MM.1S (cell line): ENCODE measurements at regions not wholly inside any gene's neighbourhood (a gene's known extent, or its start where the extent isn't known, plus 50 kb on each side); places are given as distances from the start of the nearest gene placed in this dataset.
"Not testable (repeated sequence)": the region's sequence is repeated elsewhere in the genome, so short reads cannot be mapped to it uniquely, and the experiment has no call there.

Source experiments
- EZH2 ChIP-seq: fragments of 300-600 bp; sonication (generic); optimal IDR thresholded peaks from 2 replicates; pipeline ENCODE3; 2017; ENCODE audit warnings: low read depth, mild to moderate bottlenecking, antibody characterized with exemption, low read length, mixed read lengths
- EZH2phosphoT487 ChIP-seq: fragments of 300-600 bp; sonication (generic); IDR thresholded peaks from 2 replicates; pipeline ENCODE4 v1.6.1; 2018; ENCODE audit warnings: antibody characterized with exemption, low read length
- TF ChIP-seq, protein P1 (sequence below): fragments of 300-600 bp; sonication (generic); IDR thresholded peaks from 2 replicates; pipeline ENCODE4 v1.5.1; 2016; ENCODE audit warnings: antibody characterized with exemption, low read length, mixed read lengths

DNA sequence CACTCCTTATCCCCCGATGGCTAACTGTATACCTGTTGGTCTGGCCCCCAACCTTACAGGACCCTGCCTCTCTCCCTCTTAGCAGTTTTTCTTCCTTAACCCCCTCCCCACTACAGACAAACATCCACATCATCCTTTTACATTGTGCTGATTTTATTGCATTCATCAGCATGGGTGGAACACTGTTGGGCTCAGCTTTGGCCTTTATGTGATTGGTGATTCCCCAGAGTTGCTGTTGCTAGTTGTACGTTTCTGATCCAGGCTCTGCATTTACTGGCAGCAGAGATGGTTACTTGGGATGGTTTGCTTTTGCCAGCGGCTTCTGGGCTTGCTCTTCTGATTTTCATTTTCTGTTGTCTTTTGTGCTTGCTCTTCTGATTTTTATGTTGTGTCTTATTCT is 250.6 kb upstream of the CXorf66 start:
- TF ChIP-seq, protein P1, sequence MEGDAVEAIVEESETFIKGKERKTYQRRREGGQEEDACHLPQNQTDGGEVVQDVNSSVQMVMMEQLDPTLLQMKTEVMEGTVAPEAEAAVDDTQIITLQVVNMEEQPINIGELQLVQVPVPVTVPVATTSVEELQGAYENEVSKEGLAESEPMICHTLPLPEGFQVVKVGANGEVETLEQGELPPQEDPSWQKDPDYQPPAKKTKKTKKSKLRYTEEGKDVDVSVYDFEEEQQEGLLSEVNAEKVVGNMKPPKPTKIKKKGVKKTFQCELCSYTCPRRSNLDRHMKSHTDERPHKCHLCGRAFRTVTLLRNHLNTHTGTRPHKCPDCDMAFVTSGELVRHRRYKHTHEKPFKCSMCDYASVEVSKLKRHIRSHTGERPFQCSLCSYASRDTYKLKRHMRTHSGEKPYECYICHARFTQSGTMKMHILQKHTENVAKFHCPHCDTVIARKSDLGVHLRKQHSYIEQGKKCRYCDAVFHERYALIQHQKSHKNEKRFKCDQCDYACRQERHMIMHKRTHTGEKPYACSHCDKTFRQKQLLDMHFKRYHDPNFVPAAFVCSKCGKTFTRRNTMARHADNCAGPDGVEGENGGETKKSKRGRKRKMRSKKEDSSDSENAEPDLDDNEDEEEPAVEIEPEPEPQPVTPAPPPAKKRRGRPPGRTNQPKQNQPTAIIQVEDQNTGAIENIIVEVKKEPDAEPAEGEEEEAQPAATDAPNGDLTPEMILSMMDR: not testable (repeated sequence)
- TF ChIP-seq EZH2, EZH2phosphoT487: not testable (repeated sequence)
